CD4-positive, alpha-beta T cell (primary cell): ENCODE measurements at regions not wholly inside any gene's neighbourhood (a gene's known extent, or its start where the extent isn't known, plus 50 kb on each side); places are given as distances from the start of the nearest gene placed in this dataset.

Experiments used
- ATAC-seq: fragments of 200-7000 bp; cut with Tn5 transposase; one replicate; pipeline ENCODE4 v1.10.0; 2022; ENCODE audit warnings: mild to moderate bottlenecking; ENCODE audit not compliant: poor library complexity
- CTCF ChIA-PET: fragments of 350-600 bp; sonication (Branson Sonifier 250); formaldehyde crosslinking; loops from one replicate; lab custom pipeline; 2021; ENCODE audit warnings: antibody characterized with exemption, inconsistent platforms; lab: Charles Lee
- POLR2A ChIA-PET: fragments of 350-600 bp; sonication (Branson Sonifier 250); formaldehyde crosslinking; loops from one replicate; lab custom pipeline; 2021; ENCODE audit warnings: antibody characterized with exemption, inconsistent platforms; lab: Charles Lee
- DNase-seq, 14 experiments: peaks; one replicate each; pipeline ENCODE4 v3.0.0-alpha.2; 2013 to 2020; ENCODE audit warnings: mixed read lengths in 2 of 14
- H3K27ac ChIP-seq, 2 donors: one replicate each; pipeline versions ENCODE4 v1.5.1 to v1.7.0; 2013; ENCODE audit warnings: low read length in 2 of 2, low read depth in 1 of 2, mild to moderate bottlenecking in 1 of 2
- H3K27me3 ChIP-seq, 2 experiments: 1 replicate in 1 of 2; 2 replicates in 1 of 2; pipeline versions ENCODE4 v1.6.1 to v1.7.0; 2013; ENCODE audit warnings: low read length in 2 of 2, control low read depth in 1 of 2, mild to moderate bottlenecking in 1 of 2, moderate library complexity in 1 of 2; ENCODE audit not compliant: insufficient read depth in 2 of 2, control insufficient read depth in 1 of 2
- H3K36me3 ChIP-seq: one replicate; pipeline ENCODE4 v1.6.1; 2013; ENCODE audit warnings: low read length, control low read depth; ENCODE audit not compliant: insufficient read depth
- H3K4me1 ChIP-seq: one replicate; pipeline ENCODE4 v1.6.1; 2013; ENCODE audit warnings: low read length, control low read depth; ENCODE audit not compliant: insufficient read depth
- H3K4me3 ChIP-seq: one replicate; pipeline ENCODE4 v1.5.1; 2013; ENCODE audit warnings: mild to moderate bottlenecking, low read length, moderate library complexity
- H3K9me3 ChIP-seq, 2 experiments: 1 replicate in 1 of 2; 2 replicates in 1 of 2; pipeline versions ENCODE4 v1.6.1 to v1.7.0; 2013; ENCODE audit warnings: low read length in 2 of 2, mild to moderate bottlenecking in 2 of 2, control low read depth in 1 of 2, moderate library complexity in 1 of 2; ENCODE audit not compliant: control insufficient read depth in 1 of 2, insufficient read depth in 1 of 2
- H3K27ac Mint-ChIP-seq: one replicate; pipeline ENCODE4 v1.8.0; 2020; ENCODE audit warnings: mixed read lengths
- H3K27me3 Mint-ChIP-seq: one replicate; pipeline ENCODE4 v1.8.0; 2021; ENCODE audit warnings: mixed read lengths
- H3K36me3 Mint-ChIP-seq: one replicate; pipeline ENCODE4 v1.8.0; 2021; ENCODE audit warnings: low read depth, mixed read lengths
- H3K4me1 Mint-ChIP-seq: one replicate; pipeline ENCODE4 v1.8.0; 2021; ENCODE audit warnings: low read depth, mixed read lengths
- H3K4me3 Mint-ChIP-seq: one replicate; pipeline ENCODE4 v1.8.0; 2020; ENCODE audit warnings: mild to moderate bottlenecking, mixed read lengths
- H3K9me3 Mint-ChIP-seq: one replicate; pipeline ENCODE4 v1.8.0; 2020; ENCODE audit warnings: mixed read lengths
- intact Hi-C, 2 experiments: fragments of 100-400 bp; cut with DNase I in 1 of 2; cut with micrococcal nuclease in 1 of 2; formaldehyde crosslinking; loops; one replicate each; pipeline versions ENCODE4 v1.15.1 to v1.9.0; 2023 to 2025; cut with DNase I, micrococcal nuclease
- TF ChIP-seq, protein P1 (sequence below): fragments of 200-600 bp; IDR thresholded peaks from one replicate; pipeline ENCODE4 v1.8.0; 2022; ENCODE audit warnings: antibody characterized with exemption, mild to moderate bottlenecking

DNA sequence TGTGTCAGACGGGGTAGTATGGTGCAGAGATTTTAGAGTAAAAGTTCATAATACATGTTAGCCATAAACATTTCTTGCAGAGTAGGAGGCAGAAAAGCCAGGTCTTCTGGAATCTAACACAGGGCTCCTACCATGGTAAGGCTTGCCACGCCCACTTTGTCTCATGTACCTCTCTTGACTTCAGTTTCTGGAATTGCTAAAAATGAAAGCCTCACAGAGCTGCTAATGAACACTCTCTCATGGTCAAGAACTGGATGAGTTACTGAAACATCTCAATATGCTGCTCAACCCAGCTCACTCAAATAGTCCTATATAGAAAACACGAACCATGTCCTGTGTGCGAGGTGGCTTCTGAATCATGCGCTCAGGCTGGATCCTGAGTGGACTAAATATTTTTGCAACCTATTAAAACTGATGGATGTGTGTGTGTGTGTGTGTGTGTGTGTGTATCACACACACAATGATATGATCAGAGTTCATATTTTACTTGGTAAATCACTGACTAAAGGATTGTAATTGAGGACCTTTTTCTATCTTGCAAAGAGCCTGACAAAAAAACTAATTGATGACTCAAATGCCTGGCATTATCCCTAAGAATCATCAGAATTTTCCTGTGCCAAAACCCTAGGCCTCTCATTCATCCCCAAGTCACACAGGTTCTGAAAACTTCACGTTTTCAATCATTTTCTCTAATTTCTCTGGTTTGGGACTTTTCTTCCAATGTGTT lies 1306.6 kb downstream of the XPNPEP1 start:
- POLR2A ChIA-PET, result no interaction called here
- no peaks in the 10 kb centered on the region for H3K4me1 ChIP-seq
- ATAC-seq, result no peak
- H3K4me3 ChIP-seq, result no peak overlapping the region
- no peak overlapping the region for H3K27ac ChIP-seq
- H3K27me3 ChIP-seq, result no peaks in the 10 kb centered on the region
- CTCF ChIA-PET, result no interaction called here
- H3K36me3 ChIP-seq, result no peaks in the 10 kb centered on the region
- Mint-ChIP-seq H3K9me3 (peaks cover 3% of the 10 kb centered on the region), H3K4me1 (no peaks in the 10 kb centered on the region), H3K36me3 (no peaks in the 10 kb centered on the region), H3K27me3 (no peaks in the 10 kb centered on the region), H3K4me3 (no peak overlapping the region), H3K27ac (no peak overlapping the region)
- no peak for DNase-seq
- TF ChIP-seq, protein P1, sequence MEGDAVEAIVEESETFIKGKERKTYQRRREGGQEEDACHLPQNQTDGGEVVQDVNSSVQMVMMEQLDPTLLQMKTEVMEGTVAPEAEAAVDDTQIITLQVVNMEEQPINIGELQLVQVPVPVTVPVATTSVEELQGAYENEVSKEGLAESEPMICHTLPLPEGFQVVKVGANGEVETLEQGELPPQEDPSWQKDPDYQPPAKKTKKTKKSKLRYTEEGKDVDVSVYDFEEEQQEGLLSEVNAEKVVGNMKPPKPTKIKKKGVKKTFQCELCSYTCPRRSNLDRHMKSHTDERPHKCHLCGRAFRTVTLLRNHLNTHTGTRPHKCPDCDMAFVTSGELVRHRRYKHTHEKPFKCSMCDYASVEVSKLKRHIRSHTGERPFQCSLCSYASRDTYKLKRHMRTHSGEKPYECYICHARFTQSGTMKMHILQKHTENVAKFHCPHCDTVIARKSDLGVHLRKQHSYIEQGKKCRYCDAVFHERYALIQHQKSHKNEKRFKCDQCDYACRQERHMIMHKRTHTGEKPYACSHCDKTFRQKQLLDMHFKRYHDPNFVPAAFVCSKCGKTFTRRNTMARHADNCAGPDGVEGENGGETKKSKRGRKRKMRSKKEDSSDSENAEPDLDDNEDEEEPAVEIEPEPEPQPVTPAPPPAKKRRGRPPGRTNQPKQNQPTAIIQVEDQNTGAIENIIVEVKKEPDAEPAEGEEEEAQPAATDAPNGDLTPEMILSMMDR, result no peak
- peaks cover 0 to 4% of the 10 kb centered on the region in 2 experiments for H3K9me3 ChIP-seq
- intact Hi-C loops, result no loop called here

DNA sequence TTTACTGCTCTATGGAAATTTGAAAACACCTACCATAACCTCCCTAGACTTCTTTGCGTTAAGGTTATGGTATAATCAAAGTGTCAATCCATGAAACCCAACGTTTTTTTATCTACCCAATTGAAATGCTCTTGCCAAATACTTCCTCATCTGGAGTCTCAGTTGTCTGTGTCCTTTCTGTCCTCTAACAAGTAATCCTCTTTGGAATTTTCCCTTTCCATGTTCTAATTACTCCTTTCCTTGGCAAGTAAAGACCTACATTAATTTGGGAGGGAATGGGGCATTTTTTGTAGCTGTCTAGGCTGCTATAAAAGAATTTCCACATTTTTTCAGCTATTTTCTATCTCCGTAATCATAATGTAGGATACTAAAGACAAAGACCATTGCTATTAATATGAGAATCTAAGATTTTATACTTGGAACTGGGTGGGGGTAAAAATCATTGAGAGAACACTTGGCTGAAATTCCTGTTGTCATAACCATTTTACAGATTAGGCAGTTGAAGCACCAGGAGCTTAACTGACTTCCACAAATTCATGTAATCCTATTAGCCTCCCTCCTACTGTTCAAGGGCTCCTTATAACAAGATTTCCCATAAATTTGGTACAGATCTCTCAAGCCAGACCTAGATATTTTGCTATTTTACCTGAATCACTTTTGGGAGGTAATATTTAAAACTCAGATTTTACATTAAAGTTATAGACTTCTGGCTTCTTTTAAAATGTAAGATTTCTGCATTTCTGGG lies 1307.6 kb downstream of the XPNPEP1 start:
- TF ChIP-seq, protein P1, result no peak
- Histone ChIP-seq H3K4me1 (no peaks in the 10 kb centered on the region), H3K27ac (no peak overlapping the region), H3K4me3 (no peak overlapping the region), H3K9me3 (peaks cover 0 to 4% of the 10 kb centered on the region in 2 experiments), H3K36me3 (no peaks in the 10 kb centered on the region), H3K27me3 (no peaks in the 10 kb centered on the region)
- intact Hi-C loops, result no loop called here
- CTCF ChIA-PET, result no interaction called here
- H3K4me1 Mint-ChIP-seq, result no peaks in the 10 kb centered on the region
- H3K27ac Mint-ChIP-seq, result no peak overlapping the region
- no peak overlapping the region for H3K4me3 Mint-ChIP-seq
- DNase-seq (no peak), ATAC-seq (no peak)
- H3K27me3 Mint-ChIP-seq, result no peaks in the 10 kb centered on the region
- POLR2A ChIA-PET, result no interaction called here
- H3K9me3 Mint-ChIP-seq, result peaks cover 3% of the 10 kb centered on the region
- H3K36me3 Mint-ChIP-seq, result no peaks in the 10 kb centered on the region

DNA sequence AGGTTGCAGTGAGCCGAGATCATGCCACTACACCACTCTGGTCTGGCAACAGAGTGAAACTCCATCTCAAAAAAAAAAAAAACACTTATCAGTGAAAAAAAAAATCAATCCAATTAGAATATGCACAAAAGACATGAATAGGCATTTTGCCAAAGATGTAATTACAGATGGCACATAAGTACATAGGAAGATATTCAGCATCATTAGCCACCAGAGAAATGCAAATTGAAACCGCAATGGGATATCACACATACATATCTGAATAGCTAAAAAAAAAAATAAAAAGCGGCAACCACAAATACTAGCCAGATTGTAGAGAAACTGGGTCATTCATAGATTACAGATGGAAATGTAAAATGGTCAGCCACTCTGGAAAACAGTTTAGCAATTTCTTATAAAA lies 1310.8 kb downstream of the XPNPEP1 start:
- peaks cover 5% of the 10 kb centered on the region for H3K9me3 Mint-ChIP-seq
- ChIA-PET CTCF (no interaction called here), POLR2A (no interaction called here)
- no peak overlapping the region for H3K27ac ChIP-seq
- no peaks in the 10 kb centered on the region for H3K9me3 ChIP-seq
- no peak overlapping the region for H3K4me3 ChIP-seq
- H3K27me3 Mint-ChIP-seq, result no peaks in the 10 kb centered on the region
- no peaks in the 10 kb centered on the region for H3K27me3 ChIP-seq
- H3K4me1 ChIP-seq, result no peaks in the 10 kb centered on the region
- no peak overlapping the region for H3K4me3 Mint-ChIP-seq
- H3K36me3 Mint-ChIP-seq, result no peaks in the 10 kb centered on the region
- H3K36me3 ChIP-seq, result no peaks in the 10 kb centered on the region
- ATAC-seq (no peak), DNase-seq (no peak)
- H3K4me1 Mint-ChIP-seq, result no peaks in the 10 kb centered on the region
- no peak overlapping the region for H3K27ac Mint-ChIP-seq
- TF ChIP-seq, protein P1, result no peak
- intact Hi-C loops, result no loop called here
